NCI-H69 (cell line): ENCODE measurements at regions not wholly inside any gene's neighbourhood (a gene's known extent, or its start where the extent isn't known, plus 50 kb on each side); places are given as distances from the start of the nearest gene placed in this dataset.
"Not testable (repeated sequence)": the region's sequence is repeated elsewhere in the genome, so short reads cannot be mapped to it uniquely, and the experiment has no call there.

Experiments used
- DNase-seq: peaks from one replicate; lab custom pipeline; 2025; lab: John Stamatoyannopoulos, UW

GRCh38 chr1:105386489-105386888 lies 1636.8 kb downstream of the AMY1C start:
- DNase-seq: peak; percentile 51

GRCh38 chr1:105396001-105396400 lies 1646.3 kb downstream of the AMY1C start:
- DNase-seq: no peak

- no peak for DNase-seq
These were observed 1649.2 kb downstream of the AMY1C start for GRCh38 chr1:105398909-105399308.

- DNase-seq: no peak
These were observed 1650.0 kb downstream of the AMY1C start for GRCh38 chr1:105399716-105400115.

DNA sequence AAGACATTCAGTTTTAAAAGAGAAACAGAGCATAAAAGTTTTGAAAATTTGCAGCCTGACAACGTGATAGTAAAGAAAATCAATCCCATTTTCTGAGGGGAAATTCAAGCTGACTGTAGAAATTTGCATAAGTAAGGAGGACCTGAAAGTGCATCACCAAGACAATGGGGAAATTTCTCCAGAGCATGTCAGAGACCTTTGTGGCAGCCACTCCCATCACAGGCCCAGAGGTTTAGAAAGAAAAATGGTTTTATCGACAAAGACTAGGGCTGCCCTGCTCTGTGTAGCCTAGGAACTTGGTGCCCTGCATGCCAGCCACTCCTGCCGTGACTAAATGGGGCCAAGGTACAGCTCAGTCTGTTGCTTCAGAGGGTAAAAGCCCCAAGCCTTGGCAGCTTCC lies 1640.2 kb upstream of the PRMT6 start:
- no peak for DNase-seq

DNA sequence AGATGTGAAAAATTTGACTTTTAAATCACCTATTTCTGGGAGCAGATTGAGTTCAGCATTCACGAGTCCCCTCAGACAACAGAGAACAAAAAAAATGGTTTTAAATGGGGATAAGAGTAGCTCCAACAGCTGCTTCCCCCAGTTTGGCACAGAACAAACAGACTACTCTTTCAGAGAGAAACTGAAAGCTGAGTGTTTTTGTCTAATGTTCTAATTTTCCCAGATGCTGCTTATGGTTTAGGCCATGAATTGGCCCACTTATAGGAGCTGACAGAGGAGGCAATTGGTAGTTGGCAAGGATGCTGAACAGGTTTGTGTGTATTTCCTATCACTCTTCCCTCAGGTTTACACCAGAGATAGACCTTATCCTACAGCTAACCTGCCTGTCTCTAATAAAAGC lies 1637.4 kb upstream of the PRMT6 start:
- DNase-seq: peak; percentile 48

- peak; percentile 9 for DNase-seq
These were observed 1628.9 kb upstream of the PRMT6 start for GRCh38 chr1:105427543-105427942.

DNA sequence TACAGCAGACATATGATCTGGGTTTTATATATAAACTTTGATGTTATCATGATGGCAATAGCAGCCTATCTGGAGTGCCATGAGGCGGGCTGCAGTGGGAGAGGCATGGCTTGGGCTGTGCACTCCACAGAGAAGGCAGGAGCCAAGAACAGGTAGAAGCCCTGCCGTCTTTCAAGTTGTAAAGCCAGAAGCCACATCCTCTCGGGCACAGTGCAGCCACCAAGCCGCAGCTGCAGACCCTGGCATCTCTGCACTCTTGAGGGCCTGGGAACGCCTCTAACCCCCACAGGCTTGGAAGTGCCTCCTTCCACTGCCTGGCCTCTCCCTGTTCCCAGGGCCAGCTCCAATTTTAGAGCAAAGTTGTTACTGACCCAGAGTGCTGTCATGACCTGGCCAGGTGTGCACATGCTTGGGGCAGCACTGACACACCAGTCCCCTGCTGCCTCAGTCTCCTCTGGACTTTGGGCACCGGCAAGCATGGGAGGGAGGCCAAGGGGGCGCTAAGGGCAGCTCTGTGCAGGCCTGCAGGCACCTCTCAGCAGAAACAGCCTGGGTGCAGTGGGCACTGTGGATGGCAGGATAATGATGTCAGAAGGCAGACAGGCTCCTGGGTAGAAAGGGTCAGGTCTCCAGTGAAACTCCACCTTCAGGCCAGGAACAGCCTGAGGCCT lies 1619.8 kb upstream of the PRMT6 start:
- no peak for DNase-seq

- DNase-seq: no peak
These were observed 1618.6 kb upstream of the PRMT6 start for GRCh38 chr1:105437847-105438246.

- DNase-seq: peak; percentile 8
These were observed 1613.6 kb upstream of the PRMT6 start for GRCh38 chr1:105442901-105443300.

GRCh38 chr1:105459759-105460158 lies 1596.7 kb upstream of the PRMT6 start:
- DNase-seq: no peak

DNA sequence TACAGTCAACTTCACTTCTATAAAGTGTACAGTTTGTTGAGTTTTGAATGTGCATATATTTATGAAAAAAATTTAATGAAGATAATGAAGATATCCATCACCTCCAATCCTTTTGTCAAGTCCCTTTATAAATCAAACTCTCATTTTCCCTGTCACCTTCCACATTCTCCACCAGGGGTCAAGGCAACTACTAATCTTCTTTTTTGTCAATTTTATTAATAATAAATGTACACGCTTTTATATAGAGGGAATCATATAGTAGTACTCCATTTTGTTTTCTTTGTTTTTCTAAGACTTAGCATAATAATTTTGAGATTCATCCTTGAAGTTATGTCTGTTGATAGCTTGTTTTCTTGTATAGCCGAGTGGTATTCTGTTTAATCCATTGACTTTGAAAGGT lies 1594.2 kb upstream of the PRMT6 start:
- no peak for DNase-seq

- DNase-seq: no peak
These were observed 1588.9 kb upstream of the PRMT6 start for GRCh38 chr1:105467549-105467948.

GRCh38 chr1:105470541-105470940 lies 1585.9 kb upstream of the PRMT6 start:
- DNase-seq: not testable (repeated sequence)

DNA sequence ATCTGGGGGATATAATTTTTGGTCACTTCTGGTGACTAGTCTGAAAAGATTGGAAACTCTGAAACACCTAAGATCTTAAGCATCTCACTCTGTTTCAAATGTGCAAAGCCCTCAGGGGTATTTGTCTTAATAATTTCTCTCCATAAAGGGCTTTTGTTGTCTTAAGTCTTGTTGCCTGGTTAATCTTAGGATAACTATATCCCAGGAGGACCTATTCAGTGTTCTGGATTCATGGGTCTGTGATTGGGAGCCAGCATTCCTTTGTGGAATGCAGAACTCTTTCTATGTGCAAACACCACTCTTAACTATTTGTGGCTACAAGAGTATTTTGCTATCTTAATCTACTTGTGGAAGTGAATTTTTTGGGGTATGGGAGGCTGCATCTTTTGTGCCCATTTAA lies 1573.0 kb upstream of the PRMT6 start:
- DNase-seq: no peak

- DNase-seq: no peak
These were observed 1571.3 kb upstream of the PRMT6 start for GRCh38 chr1:105485207-105485606.

DNA sequence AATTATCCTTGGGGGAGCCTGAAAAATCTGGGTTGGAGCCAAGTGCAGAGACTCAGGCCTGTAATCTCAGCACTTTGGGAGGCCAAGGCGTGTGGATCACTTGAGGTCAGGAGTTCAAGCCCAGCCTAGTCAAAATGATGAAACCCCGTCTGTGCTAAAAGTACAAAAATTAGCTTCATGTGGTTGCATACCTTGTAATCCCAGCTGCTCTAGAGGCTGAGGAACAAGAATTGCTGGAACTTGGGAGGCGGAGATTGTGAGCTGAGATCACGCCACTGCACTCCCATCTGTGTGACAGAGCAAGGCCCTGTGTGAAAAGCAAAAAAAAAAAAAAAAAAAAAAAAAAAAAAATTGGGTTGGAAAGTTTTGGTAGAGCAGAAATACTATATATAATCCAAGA lies 1563.6 kb upstream of the PRMT6 start:
- DNase-seq: no peak

DNA sequence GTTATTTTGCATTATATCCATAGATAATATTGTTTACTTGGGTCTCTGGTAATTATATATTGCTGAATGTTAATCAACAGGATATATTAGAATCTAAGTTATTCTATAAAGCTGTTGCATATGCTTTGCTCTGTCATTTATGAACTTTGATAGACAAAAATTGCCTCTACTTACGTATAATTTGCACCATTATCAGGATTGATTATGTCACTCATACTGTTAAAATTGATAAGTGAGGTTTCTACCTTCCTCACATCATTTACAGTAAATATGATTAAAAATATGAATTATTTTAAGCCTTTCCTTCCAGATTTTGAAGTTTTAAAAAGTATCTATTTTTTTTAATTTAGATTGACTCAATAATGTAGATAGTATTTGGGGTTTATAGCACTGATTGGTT lies 1540.4 kb upstream of the PRMT6 start:
- DNase-seq: no peak

DNA sequence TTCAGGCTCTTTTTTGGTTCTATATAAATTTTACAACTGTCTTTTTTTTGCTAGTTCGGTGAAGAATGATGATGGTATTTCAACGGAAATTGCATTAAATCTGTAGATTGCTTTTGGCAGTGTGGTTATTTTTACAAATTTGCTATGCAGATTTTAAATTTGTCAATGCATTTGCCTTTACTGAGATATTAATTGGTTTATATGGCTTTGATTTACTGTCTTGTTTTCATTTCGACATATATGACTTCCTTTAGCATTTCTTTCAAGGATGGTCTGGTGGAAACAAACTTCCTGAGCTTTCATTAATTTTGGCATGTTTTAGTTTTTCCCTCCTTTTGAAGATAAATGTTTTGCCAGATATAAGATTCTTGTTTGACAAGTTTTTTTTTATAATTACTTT lies 1522.5 kb upstream of the PRMT6 start:
- no peak for DNase-seq

GRCh38 chr1:105544475-105544874 lies 1512.0 kb upstream of the PRMT6 start:
- no peak for DNase-seq

- DNase-seq: peak; percentile 16
These were observed 1500.2 kb upstream of the PRMT6 start for GRCh38 chr1:105556266-105556665.

DNA sequence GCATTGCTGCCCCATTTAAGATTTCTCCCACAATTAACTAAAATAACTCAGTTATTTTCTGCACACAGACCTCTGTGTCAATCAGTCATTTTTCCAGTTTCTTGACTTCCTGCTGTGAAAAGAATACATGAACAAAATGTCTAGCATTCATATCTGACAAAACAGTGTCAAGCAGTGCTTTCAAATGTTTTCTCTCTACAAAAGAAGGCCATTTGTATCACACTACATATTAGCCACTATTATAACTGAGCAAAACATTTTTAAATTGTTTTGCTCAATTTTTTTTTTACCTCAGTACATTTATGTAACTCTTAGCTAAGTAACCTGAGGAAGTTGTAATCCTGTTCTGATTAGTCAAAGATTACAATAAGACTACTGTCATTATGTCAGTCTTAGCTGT lies 1498.5 kb upstream of the PRMT6 start:
- no peak for DNase-seq

GRCh38 chr1:105565006-105565405 lies 1491.5 kb upstream of the PRMT6 start:
- DNase-seq: no peak

GRCh38 chr1:105585791-105586190 lies 1470.7 kb upstream of the PRMT6 start:
- no peak for DNase-seq

DNA sequence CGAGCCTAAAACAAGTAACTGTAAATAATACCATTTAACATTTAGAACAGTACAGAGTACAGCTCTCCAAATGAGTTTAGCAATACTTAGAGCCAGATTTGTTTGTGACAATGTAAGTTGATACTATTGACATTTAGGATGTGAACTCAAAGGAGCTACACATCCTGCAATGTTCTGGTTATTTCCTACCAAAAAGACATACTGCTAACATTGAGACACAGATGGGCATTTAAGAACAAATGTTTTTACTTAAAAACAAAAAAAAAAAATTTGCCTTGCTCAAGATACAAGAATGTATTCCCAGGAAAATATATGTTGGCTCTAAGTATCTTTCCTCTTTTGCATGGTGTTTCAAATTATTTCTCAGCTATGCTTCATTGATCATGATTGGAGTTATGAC lies 1464.8 kb upstream of the PRMT6 start:
- peak; percentile 5 for DNase-seq
